ENCODE measurements at regions not wholly inside any gene's neighbourhood (a gene's known extent, or its start where the extent isn't known, plus 50 kb on each side); places are given as distances from the start of the nearest gene placed in this dataset.

DNA sequence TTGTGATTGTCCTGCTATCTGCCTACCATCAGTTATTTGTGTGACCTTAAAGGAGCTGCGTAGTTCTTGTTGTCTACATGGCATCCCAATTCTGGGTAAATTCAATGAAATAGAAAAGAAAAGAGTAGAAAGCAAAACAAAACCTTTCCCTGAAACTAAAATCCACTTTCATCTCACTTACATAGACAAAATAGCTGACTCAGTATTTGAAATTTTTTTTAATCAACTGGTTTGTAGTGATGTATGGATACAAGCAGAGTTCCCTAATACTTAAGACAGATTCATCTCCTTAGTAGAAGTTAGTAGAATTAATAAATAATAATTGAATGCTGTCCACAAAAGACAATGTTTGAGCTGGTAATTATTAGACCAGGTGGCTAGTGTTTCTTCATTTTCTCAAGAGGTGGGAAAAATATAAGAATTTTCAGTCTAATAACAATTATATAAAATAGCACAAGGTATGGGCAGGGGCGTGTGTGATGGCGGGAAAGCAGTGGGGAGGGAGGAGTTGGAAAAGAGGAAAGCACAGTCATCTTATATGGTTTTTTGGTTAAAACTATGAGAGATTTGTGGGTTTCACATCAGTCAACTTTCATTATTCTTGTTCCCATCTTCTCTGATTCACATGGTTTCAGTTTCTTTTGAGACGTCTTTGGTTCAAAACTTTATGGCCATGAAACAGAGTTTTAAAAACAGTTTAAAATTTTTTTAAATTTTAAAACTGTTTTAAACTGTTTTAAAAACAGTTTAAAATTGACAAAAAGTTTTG, 275.2 kb downstream of the SPRY1 start:
- TF ChIP-seq, protein P1, sequence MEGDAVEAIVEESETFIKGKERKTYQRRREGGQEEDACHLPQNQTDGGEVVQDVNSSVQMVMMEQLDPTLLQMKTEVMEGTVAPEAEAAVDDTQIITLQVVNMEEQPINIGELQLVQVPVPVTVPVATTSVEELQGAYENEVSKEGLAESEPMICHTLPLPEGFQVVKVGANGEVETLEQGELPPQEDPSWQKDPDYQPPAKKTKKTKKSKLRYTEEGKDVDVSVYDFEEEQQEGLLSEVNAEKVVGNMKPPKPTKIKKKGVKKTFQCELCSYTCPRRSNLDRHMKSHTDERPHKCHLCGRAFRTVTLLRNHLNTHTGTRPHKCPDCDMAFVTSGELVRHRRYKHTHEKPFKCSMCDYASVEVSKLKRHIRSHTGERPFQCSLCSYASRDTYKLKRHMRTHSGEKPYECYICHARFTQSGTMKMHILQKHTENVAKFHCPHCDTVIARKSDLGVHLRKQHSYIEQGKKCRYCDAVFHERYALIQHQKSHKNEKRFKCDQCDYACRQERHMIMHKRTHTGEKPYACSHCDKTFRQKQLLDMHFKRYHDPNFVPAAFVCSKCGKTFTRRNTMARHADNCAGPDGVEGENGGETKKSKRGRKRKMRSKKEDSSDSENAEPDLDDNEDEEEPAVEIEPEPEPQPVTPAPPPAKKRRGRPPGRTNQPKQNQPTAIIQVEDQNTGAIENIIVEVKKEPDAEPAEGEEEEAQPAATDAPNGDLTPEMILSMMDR (IDR thresholded peaks at IDR 0.05): no peak
- TF ChIP-seq ZFX (IDR thresholded peaks at IDR 0.05; ENCODE audit: borderline replicate concordance): no peak

All from 22Rv1 (cell line).